OCI-LY1 (cell line): ENCODE measurements at regions not wholly inside any gene's neighbourhood (a gene's known extent, or its start where the extent isn't known, plus 50 kb on each side); places are given as distances from the start of the nearest gene placed in this dataset.

Experiments used
- CTCF ChIP-seq: fragments of 200-600 bp; sonication (generic), shearing (Covaris generic); IDR thresholded peaks from 2 replicates; pipeline ENCODE4 v1.5.1; 2017; ENCODE audit warnings: mild to moderate bottlenecking, antibody characterized with exemption, low read length, moderate library complexity, mixed read lengths
- EZH2 ChIP-seq: fragments of 200-600 bp; sonication (generic), shearing (Covaris generic); IDR thresholded peaks from 2 replicates; pipeline ENCODE4 v1.8.0; 2017; ENCODE audit warnings: borderline replicate concordance, mixed run types, mild to moderate bottlenecking, antibody characterized with exemption, low read length, moderate library complexity, mixed read lengths

- TF ChIP-seq CTCF = no peak
- TF ChIP-seq EZH2 = no peak
These were observed 90.9 kb upstream of the FOXC1 start for GRCh38 chr6:1518855-1519254.
